ENCODE measurements at regions not wholly inside any gene's neighbourhood (a gene's known extent, or its start where the extent isn't known, plus 50 kb on each side); places are given as distances from the start of the nearest gene placed in this dataset.
"Not testable (repeated sequence)": the region's sequence is repeated elsewhere in the genome, so short reads cannot be mapped to it uniquely, and the experiment has no call there.

DNA sequence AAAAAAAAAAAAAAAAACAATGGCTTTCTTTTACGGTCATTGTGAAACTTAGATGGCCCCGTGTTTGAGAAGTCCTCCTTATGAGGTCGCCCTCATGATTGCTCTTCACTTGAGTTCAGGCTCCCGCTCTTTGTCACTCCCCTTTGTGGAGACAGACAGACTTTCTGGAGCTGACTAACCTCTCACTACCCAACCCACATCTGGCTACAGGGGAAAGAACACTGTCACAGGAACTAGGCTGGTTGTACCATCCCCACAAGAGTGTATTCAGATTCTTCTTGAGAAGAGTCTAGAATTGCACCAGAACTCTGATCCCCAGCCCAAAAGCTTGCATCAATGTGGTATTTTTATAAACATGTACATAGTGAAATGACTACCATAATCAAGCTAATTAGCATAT, 160.4 kb upstream of the ZNF658 start:
- H3K4me1 Mint-ChIP-seq, H3K36me3 Mint-ChIP-seq, DNase-seq, H3K9me3 Mint-ChIP-seq, H3K27ac Mint-ChIP-seq, H3K4me3 Mint-ChIP-seq, H3K27me3 Mint-ChIP-seq, CTCF ChIA-PET: not testable (repeated sequence)

DNA sequence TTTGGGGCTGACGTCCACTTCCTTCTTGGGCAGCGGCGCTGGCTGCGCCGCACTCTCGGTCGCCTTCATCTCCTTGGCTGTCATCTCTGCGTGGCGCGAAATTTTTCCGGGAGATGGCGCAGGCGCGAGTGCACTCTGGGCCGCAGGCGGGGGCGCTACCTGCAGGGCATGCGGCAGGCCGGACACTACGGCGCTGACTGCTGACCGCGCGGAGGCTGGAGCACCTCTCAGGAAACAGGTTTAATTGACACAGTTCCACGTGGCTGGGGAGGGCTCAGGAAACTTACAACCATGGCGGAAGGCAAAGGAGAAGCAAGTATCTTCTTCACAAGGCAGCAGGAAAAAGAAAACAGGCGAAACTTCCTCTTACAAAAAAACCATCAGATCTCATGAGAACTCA, 154.7 kb upstream of the ZNF658 start:
- H3K9me3 Mint-ChIP-seq, H3K4me1 Mint-ChIP-seq, H3K27ac Mint-ChIP-seq, DNase-seq, CTCF ChIA-PET, H3K36me3 Mint-ChIP-seq, H3K27me3 Mint-ChIP-seq, H3K4me3 Mint-ChIP-seq: not testable (repeated sequence)

DNA sequence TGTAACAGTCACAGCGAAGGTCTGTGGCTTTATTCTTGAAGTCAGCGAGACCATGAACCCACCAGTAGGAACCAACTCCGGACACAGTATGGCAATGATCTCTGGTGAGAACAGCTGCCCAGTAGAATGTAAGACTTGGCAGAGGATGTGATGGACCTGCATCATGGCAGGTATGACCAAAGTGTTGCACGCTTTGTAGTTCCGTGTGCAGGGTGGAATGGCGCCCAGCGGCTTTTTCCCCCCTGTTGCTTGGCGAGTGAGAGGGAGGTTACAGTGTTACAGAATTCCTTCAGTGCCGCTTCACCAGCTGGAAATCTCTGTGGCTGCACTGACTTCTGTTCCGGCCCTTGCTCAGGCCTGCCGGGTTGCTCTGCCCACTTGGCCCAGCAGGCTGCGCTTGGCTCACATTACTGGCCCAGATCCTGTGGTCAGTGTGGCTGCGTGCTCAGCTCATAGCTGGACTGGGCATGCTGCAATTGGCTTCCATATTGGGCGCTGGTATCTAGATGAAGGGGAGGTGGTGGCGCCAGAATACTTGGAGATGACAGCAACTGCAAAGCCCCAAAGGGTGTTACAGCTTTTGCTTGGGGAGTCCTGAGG, 148.1 kb upstream of the ZNF658 start:
- DNase-seq, H3K27me3 Mint-ChIP-seq, H3K4me3 Mint-ChIP-seq, H3K4me1 Mint-ChIP-seq, H3K9me3 Mint-ChIP-seq, H3K27ac Mint-ChIP-seq, H3K36me3 Mint-ChIP-seq, CTCF ChIA-PET: not testable (repeated sequence)

DNA sequence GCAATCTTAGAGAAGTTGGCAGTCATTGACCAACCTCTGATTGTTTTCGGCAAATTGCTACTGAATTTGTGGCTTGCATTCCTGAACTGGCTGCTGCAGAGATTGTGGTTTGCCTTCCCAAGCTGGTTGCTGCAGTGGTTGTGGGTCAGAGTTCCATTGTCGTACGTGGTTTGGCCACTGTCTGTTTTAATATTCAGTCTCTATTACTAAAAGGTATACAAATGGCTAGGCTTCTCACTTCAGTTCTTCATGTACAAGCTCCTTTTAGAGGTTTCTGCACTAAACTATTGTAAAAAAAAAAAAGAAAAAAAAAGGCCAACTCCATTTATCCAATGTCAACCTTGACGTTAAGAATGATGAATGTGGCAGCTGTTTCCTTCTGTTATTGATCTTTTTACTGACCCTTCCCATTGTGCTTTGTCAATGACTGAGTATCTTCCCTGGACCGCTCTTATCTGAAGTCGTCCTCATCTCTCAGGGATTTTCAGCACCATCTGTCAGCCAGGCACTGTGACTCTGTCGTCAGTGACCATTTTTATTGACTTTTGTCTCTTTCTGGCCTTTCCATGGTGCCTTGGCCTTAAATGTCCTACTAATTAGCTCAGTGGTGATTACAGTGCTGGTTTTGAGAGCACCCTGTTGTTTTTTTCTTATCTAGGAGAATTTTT, 140.6 kb upstream of the ZNF658 start:
- H3K27me3 Mint-ChIP-seq, CTCF ChIA-PET, H3K4me1 Mint-ChIP-seq: not testable (repeated sequence)

DNA sequence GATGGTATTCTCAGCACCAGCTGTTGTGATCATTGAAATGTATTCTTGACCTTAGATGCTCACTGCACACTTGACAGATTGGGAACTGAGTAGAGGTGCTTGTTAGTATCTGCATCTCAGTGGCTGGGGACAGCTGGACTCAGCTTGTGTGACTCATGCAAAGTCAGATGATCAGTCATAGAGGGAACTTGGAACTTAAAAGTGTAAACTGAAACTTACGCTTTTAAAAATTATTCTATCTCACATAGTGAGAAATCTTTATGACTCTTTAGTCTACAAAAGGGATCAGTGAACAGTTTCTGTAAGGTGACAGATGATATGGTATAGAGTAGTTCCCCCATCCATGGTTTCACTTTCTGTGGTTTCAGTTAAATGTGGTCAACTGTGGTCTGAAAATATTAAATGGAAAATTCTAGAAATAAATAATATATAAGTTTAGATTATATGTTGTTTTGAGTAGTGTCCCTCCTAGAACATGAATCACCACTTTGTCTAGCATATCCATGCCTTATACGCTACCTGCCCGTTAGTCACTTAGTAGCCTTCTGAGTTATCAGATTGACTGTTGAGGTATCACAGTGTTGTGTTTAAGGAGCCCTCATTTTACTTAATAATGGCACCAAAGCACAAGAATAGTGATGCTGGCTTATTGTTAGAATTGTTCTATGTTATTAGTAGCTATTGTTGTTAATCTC, 135.6 kb upstream of the ZNF658 start:
- DNase-seq, H3K9me3 Mint-ChIP-seq, H3K27ac Mint-ChIP-seq, CTCF ChIA-PET, H3K36me3 Mint-ChIP-seq, H3K4me3 Mint-ChIP-seq, H3K27me3 Mint-ChIP-seq, H3K4me1 Mint-ChIP-seq: not testable (repeated sequence)

More for the DNA sequence above, 140.6 kb upstream of the ZNF658 start:
- not testable (repeated sequence) for DNase-seq, H3K36me3 Mint-ChIP-seq, H3K4me3 Mint-ChIP-seq, H3K9me3 Mint-ChIP-seq, H3K27ac Mint-ChIP-seq

DNA sequence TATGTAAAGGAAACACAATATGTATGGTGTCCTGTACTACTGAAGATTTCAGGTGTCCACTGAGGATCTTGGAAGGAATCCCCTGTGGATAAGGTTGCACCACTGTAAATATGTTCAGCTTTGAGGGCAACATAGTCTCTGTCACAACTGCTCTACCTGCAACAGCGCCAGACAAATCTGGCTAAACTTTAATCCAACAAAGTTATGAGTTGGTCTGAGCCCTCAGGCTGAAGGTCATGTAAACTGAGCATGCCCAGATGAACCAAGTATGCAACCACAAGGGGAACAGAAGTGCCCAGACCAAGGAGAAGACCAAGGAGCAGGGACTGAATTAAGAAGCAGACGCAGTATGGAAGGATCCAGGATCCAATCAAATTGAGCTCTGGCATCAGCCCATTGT, 135.0 kb upstream of the ZNF658 start:
- H3K4me1 Mint-ChIP-seq, H3K36me3 Mint-ChIP-seq, CTCF ChIA-PET, DNase-seq, H3K27ac Mint-ChIP-seq, H3K9me3 Mint-ChIP-seq, H3K27me3 Mint-ChIP-seq, H3K4me3 Mint-ChIP-seq: not testable (repeated sequence)

DNA sequence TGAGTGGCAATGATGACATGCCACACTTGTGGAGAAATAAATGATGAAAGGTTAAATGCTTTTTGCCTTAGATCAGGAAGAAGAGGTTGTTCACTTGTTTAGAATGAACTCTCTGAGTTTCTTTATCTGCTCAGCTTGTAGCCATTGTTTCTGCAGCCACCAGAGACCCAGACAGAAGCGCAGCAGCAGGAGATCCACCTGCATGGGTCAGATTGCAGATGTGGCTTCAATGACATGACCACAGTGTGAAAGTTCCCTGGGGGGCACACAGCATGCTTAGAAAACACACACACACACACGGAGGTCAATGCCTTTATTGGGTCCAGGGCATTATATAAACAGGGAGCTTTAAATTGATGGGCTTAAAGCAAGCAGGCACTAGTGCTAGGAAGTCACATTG, 129.0 kb upstream of the ZNF658 start:
- H3K36me3 Mint-ChIP-seq, DNase-seq, H3K27me3 Mint-ChIP-seq, H3K27ac Mint-ChIP-seq, H3K4me3 Mint-ChIP-seq, H3K4me1 Mint-ChIP-seq, H3K9me3 Mint-ChIP-seq, CTCF ChIA-PET: not testable (repeated sequence)

DNA sequence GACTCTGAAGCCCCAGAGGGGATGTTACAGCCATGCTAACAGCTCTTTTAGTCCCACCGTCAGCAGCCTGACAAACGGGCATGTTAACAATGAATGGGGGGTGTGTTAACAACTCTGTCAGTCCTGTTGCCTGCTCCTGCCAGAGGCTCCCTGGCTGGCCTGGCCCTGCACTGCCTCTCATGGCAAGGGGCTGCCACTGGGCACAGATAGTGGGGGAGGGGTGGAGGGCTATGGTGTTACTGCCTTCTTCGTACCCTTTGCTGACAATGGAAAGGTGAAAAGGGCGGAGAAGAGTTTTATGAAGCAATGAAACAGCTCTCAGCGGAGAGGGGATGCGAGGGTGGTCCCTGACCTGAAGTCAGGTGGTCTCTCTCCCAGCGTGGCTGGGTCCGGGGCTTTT, 125.9 kb upstream of the ZNF658 start:
- H3K27me3 Mint-ChIP-seq, H3K9me3 Mint-ChIP-seq, CTCF ChIA-PET, H3K4me1 Mint-ChIP-seq, H3K36me3 Mint-ChIP-seq, DNase-seq, H3K4me3 Mint-ChIP-seq, H3K27ac Mint-ChIP-seq: not testable (repeated sequence)

DNA sequence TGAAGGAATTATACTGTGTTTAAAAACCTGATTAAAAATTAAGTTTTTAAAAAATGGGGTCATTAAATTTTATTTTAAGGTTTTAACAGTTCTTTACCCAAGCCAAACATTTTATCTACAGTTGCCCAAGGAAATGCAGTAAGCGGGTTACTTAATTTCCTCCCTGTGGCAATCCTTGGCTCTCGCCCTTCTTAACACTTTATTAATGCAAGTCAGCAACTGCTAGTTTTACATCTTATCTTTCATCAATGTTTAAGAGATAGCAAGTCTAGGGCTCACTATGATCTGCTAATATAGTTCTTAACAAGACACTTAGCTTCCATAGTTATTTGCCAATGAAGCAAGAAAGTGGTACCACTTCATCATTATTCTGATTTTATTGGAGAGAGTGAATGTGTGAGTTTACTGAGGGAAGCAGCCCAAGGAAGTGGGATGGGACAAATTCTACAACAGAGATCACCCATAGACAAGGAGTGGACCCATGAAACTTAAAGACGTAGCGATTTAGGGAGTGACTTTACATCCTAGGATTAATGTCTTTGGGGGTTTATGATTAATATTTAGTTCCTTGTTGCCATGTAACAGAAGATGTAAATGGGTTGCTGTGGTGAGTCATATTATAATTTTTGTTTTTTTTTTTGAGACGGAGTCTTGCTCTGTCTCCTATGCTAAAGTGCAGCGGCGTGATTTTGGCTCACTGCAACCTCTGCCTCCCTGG, 120.4 kb upstream of the ZNF658 start:
- CTCF ChIA-PET, H3K36me3 Mint-ChIP-seq, H3K27me3 Mint-ChIP-seq, H3K27ac Mint-ChIP-seq, DNase-seq, H3K4me3 Mint-ChIP-seq, H3K4me1 Mint-ChIP-seq, H3K9me3 Mint-ChIP-seq: not testable (repeated sequence)

DNA sequence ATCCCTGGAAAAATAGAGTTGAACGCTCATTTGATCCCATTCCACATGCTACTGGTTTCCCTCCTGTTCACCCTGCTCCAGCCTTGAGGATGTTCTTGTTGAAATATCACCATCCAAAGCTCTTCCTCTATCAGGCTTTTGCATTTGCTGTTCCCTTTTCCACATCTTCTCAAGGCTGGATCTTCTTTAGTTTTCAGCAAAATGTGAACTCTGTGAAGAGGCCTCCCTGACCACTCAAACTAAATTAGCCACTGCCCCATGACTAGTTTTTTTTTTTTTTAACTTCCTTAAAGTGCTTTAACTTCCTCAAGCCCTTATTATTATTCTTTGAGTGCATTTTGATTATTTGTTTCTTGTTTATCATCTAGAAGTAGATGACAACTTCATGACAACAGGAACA, 119.3 kb upstream of the ZNF658 start:
- H3K27ac Mint-ChIP-seq, DNase-seq, H3K27me3 Mint-ChIP-seq, H3K4me3 Mint-ChIP-seq, H3K36me3 Mint-ChIP-seq, CTCF ChIA-PET, H3K4me1 Mint-ChIP-seq, H3K9me3 Mint-ChIP-seq: not testable (repeated sequence)

DNA sequence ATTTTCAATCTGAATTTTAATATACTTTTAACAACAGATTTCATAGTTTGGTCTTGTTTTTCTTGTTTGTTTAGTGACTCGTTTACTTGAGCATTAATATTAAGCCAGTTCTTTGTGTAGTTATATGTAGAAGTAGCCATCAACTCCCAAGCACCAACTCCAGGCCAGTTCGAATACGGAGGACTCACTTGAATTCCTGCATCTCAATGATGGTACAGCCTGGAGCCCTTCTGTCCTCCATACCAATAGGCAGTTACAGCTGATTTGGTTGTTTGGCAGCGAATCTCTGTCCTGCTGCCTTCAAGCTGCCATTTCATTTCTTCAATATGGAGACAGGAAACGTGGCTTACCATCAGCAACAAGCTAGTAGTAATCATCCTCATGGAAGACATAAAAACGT, 118.5 kb upstream of the ZNF658 start:
- H3K36me3 Mint-ChIP-seq, H3K4me3 Mint-ChIP-seq, H3K4me1 Mint-ChIP-seq, DNase-seq, CTCF ChIA-PET, H3K9me3 Mint-ChIP-seq, H3K27me3 Mint-ChIP-seq, H3K27ac Mint-ChIP-seq: not testable (repeated sequence)

DNA sequence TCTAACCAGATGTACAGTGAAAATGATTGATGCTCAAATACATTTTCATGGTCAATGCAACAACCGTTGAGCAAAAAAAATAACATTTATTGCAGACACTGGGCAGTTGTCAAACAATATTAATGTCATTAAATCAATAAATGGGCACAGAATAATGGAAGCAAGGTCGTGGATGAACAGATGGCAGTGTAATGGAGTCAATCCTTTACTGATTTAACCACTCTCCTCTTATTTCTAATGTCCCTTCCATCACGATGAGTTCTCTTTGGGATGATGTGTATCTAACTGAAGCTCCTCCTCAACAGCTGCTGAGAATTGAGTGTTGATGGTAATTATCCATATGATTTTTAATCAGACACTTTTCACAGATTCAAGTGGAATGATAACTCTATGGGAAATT, 114.9 kb upstream of the ZNF658 start:
- CTCF ChIA-PET: not testable (repeated sequence)

DNA sequence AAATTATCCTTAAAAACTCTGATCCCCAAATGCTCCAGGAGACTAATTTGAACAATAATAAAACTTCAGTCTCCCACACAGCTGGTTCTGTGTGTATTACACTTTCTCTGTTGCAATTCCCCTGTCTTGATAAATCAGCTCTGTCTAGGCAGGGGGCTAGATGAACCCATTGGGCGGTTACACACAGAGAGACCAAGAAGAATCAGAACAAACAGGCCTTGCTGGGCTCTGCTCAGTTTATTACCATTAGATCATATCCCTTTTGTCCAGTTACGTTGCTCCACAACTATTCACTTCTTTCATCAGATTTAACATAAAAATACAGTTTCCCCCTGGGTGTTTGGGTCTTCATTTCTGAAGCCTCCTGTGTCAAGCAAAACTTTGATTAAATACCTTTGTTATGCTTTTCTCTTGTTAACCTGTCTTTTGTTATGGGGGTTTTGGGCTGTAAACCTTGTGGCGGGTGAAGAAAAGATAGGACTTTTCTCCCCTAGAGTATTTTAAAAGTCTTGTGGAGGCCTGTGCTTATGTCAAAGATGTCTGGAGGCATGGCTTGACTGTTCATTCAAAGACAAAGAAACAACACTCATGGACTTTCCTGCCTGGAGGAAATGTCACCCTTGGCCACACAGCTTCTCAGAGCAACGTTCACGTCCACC, 109.3 kb upstream of the ZNF658 start:
- CTCF ChIA-PET, H3K36me3 Mint-ChIP-seq, DNase-seq, H3K4me3 Mint-ChIP-seq, H3K4me1 Mint-ChIP-seq, H3K9me3 Mint-ChIP-seq, H3K27me3 Mint-ChIP-seq, H3K27ac Mint-ChIP-seq: not testable (repeated sequence)

More for the DNA sequence above, 114.9 kb upstream of the ZNF658 start:
- H3K9me3 Mint-ChIP-seq, H3K36me3 Mint-ChIP-seq, H3K27ac Mint-ChIP-seq, DNase-seq, H3K27me3 Mint-ChIP-seq, H3K4me3 Mint-ChIP-seq, H3K4me1 Mint-ChIP-seq: not testable (repeated sequence)

DNA sequence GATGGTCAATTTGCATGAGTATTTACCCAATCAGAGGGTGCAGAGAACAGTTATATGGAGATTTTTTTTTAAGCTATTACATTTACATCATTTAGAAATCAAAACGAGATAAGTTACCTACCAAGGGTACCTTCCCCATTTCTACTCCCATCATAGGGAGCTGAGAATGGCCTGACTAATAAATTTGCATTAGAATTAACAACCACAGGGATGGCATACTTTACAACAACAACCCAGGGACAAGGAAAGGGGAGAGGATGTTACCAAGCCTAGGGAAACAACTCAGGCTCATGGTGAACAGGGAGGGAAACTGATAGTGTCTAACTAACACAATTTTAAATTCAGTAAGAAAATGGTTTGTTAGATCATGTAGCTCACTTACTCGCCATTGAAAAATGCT, 105.8 kb upstream of the ZNF658 start:
- H3K4me3 Mint-ChIP-seq, H3K27ac Mint-ChIP-seq, CTCF ChIA-PET, H3K36me3 Mint-ChIP-seq, H3K4me1 Mint-ChIP-seq, H3K27me3 Mint-ChIP-seq, H3K9me3 Mint-ChIP-seq, DNase-seq: not testable (repeated sequence)
